ENCODE measurements at regions not wholly inside any gene's neighbourhood (a gene's known extent, or its start where the extent isn't known, plus 50 kb on each side); places are given as distances from the start of the nearest gene placed in this dataset.
"Not testable (repeated sequence)": the region's sequence is repeated elsewhere in the genome, so short reads cannot be mapped to it uniquely, and the experiment has no call there.

DNA sequence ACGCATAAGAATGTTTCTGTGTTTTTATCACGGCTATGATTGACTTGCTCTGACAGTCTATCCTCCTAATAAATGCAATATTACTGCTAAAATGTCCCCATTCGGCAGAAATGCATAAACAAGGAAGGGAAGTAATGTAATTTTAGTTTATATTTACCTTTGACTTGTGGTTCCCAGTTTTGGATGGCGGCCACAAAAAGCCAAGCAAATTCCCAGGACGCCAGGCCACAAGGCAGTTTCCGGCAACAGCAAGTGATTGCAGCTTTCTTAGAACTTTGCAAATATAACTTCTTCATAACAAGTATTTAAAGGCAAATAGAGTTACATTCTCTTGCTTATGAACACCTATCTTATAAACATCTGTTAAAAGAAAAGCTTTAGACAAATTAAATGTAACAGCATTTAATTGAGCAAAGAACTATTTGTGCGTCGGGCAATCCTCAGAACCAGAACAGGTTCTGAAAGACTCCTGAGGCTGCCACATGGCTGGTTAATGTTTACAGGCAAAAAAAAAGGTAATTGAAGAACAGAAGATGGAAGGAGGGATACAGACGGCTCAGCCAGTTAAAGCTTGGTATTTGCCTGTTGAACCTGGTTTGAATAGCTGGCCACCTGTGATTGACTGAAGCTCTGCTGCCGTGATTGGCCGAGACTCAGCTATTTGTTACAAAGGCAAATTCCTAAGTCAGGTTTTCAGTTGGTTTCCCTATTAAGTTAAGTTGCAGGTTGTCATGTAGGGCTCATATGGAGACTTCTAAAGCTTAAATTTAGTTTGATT, 80.8 kb downstream of the C21orf91 start:
- DNase-seq (ENCODE audit: low read depth in 2 of 3, low spot score in 2 of 3), result no peak

DNA sequence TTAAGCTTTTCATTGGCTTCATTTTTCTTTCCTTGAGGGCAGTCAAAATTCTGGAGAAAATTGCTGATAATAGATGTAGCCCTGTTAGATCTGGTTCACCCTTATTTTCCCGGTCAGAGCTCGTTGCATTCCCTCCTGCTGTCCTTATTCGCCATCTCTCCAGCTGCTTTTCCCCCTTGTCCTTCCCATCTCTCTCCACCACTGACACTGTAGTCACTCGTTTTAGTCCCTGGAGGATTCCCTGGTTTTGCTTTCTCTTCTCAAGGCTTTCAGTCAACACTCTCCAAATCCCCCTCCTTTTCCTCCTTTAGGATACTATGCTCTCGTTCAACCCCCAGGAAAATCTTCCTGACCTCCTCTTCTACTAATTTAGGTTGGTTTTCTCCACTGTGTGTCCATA, 83.1 kb downstream of the C21orf91 start:
- no peak for DNase-seq (ENCODE audit: low read depth in 2 of 3, low spot score in 2 of 3)

DNA sequence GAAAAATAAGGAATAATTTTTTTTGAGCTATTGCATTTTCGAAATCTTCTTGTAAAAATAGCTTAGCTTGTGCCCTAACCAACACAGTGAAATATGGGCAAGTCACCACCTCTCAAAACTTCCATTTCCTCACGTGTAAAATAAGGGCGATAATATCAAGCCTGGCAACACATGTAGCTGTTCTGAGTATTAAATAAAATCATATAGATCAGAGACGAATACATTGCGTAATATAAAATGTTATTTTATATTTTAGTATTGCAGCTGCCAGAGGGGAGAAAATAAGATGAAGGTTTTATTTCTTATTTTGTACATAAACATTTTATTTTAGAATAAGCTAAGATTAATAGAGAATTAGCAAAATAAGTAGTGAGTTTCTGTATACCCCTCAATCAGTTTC, 85.9 kb downstream of the C21orf91 start:
- no peak for DNase-seq (ENCODE audit: low read depth in 2 of 3, low spot score in 2 of 3)

DNA sequence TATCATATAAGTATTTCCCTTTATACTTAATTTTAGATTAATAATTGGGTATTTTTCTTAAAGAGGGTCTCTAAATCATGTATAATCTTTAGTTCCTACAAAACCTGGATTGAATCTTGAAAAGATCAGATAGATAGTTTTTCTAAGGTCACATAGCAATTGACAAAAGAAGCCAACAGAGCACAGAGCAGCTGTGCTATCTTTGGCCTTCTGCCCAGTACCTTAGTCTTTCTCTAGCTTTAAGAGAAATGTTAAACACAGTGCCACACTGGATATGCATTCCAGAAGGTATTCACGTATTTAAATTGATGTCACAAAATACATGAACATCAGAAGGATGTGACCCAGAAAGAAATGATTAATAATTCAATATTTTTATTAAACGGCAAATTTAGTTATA, 86.8 kb downstream of the C21orf91 start:
- DNase-seq (ENCODE audit: low read depth in 2 of 3, low spot score in 2 of 3), result no peak

DNA sequence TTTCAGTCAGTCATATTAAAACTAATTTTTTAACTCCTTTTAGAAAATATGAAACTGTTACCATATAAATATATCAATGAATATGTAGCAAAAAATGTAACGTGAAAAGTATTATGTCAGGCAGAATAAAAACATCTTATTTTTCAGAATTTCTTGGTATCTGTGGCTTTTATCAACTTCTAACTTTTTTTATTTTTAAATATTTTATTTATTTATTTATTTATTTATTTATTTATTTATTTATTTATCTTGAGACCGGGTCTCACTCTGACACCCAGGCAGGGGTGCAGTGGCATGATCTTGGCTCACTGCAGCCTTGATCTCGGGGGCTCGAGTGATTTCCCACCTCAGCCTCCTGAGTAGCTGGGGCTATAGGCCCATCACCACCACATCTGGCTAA, 87.6 kb downstream of the C21orf91 start:
- DNase-seq (ENCODE audit: low read depth in 2 of 3, low spot score in 2 of 3), result no peak

DNA sequence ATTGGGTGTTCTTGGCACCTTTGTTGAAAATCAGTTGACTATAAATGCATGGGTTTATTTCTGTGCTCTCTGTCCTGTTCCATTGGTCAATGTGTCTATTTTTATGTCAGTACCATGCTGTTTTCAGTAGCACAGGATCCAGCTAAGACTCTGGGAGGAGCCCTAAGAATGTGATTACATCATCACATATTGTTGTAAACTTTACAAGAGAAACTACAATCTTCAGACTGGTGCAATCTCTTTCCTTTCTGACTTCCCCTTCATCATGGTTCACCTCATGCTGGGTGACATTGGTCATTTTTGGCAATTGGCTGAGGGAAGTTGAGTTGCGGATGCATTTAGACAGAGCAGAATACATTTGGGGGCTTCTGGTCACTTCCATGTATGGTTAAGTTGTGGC, 88.4 kb downstream of the C21orf91 start:
- peak in 1 of 3 donors; percentile 47 for DNase-seq (ENCODE audit: low read depth in 2 of 3, low spot score in 2 of 3)

DNA sequence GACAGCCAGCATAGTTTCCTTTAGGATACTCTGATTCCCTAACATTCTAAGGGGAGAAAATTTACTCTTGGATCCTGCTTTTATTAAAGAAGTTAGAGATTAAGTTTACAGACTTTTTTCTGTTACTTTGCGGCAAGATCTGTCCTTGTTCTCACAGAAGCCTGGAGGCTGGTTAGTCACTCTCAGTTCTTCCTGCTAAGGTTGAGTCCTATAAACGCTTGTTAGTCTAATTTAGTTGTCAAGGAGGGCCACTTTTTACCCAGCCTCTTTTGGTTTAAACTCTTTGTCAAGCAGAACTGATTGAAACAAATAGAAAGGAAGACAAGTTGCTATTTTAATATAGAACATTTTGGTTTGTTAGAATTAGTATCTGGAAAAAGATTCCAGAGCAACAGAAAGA, 89.7 kb downstream of the C21orf91 start:
- DNase-seq (ENCODE audit: low read depth in 2 of 3, low spot score in 2 of 3), result no peak

DNA sequence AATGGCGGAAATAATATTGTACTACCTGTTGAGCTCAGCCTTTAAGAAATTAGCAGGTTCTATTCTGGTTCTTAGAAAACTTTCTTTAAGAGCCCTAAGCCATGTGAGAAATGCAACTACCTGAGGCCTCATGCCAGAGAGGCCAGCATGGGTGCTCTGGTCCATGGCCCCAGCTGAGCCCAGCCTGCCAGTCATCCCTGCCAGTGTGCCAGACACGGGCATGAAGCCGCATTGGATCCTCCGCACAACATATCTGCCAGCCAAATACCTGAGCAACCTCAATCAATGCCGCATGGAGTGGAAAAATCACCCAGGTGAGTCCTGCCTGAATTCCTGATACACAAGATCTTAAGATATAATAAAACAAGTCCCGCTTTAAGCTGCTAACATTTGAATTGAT, 91.8 kb downstream of the C21orf91 start:
- DNase-seq (ENCODE audit: low read depth in 2 of 3, low spot score in 2 of 3), result no peak

DNA sequence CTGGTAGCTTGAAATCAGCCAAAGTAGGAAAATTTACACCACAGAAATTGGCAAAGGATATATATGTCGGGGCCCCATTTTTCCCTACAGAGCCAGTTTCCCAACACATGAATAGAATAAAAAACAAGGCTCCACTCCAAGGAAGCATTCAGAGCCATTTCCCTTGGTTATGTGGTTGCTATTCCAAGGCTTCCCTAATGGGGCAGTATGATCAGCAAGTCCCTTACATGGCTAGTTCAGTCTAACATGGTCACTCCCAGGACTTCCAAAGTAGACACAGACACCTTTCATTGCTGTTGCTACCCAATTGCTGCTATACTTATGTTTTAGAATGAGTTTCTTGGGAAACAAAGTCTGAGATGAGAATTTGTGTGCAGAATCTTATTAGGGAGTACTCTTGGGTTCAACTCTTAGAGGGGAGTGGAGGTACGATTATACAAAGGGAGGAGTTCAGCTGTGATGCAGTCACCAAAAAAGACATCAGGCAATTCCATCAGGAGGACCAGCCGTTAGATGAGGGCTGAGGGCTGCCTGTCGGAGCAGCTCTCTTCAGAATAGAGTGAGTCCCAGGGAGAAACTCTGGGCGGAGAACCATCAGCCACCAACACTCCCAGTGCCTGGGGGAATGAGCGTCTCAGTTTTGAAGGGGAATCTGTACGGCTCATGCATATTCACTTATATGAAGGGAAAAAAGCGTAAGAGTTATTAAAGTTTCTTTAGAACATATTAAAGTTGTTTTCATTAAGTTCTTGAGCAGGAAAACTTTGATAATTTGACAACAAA, 92.9 kb downstream of the C21orf91 start:
- DNase-seq (ENCODE audit: low read depth in 2 of 3, low spot score in 2 of 3), result no peak

DNA sequence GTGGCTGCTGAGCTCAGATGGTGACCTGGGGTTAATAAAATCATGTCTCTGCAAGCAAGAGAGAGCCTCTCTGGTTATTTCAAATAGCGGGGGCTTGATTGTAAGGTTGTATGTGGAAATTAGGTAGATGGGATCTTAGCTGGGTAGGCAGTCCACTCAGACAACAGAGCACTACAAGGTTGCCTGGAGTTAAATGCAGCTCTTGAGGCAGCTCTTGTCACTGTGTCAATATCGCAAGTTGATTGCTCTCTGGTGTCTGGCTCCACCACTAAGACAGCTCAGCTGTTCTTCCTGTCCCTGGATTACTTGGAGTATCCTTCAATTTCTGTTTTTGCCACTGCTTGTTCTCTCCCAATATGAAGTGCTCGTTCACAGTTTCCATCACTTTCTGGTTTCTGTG, 93.8 kb downstream of the C21orf91 start:
- DNase-seq (ENCODE audit: low read depth in 2 of 3, low spot score in 2 of 3), result no peak

DNA sequence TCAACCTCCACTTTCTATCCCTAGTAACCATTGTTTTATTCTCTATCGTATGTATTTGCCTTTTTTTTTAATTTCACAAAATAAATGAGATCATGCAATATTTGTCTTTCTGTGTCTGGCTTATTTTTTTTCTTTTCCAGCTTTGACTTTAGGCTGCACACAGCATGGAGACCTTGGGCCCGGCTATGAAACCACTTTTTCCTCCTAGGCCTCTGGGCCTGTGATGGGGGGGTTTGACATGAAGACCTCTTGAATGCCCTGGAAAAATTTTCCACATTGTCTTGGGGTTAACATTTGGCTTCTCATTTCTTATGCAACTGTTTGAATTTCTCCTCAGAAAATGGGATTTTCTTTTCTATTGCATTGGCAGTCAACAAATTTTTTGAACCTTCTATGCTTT, 100.2 kb upstream of the BTG3 start:
- DNase-seq (ENCODE audit: low read depth in 2 of 3, low spot score in 2 of 3), result no peak

DNA sequence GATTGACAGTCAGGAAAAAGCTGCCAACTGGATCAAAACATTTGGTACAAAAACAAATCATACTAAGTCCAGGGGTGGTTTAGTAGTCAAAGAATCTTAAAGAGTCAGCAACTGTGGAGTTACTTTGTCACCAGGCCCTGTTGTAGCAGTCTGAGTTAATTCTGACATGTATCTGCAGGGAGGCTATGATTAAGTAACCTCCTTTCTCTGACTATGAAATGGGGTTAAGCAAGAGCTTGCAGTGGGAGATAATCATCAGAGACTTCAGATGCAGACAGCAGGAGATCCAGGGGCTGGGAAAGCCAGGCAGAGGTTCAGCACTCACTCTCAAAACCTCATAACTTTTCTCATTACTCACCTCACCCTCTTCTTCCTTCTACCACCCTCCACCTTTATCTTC, 99.2 kb upstream of the BTG3 start:
- no peak for DNase-seq (ENCODE audit: low read depth in 2 of 3, low spot score in 2 of 3)

DNA sequence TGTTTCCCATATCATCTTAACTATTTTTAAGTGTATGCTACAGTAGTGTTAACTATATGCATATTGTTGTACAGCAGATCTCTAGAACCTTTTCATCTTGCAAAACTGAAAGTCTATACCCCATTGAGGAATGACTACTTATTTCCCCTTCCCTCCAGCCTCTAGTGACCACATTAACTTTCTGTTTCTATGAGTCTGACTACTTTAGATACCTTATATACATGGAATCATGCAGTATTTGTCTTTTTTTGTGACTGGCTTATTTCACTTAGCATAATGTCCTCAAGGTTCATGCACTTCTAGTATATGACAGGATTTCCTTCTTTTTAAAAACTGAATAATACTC, 96.5 kb upstream of the BTG3 start:
- DNase-seq (ENCODE audit: low read depth in 2 of 3, low spot score in 2 of 3), result no peak

DNA sequence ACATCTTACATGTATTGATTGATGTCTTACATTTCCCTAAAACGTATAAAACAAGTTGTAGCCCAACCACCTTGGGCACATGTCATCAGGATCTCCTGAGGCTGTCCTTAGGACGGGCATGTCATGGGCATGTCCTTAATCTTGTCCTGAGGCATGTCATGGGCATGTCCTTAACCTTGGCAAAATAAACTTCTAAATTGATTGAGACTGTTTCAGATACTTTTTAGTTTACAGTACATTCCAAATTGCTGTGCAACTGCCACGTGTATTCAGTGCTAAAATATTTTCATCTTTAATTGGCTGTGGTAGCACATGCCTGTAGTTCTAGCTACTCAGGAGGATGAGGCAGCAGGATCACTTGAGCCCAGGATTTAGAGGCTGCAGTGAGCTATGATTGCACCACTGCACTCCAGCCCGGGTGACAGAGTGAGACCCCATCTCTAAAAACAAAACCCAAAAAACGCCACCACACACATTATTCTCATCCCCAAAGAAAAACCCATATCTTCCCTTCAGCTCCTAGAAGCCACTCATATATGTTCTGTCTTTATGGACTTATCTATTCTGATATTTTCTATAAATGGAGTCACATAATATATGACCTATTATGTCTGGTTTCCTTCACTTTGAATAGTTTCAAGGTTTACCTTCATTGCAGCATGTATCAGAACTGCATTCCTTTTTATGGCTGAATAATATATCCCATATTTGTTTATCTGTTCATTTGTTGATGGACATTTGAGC, 96.0 kb upstream of the BTG3 start:
- no peak for DNase-seq (ENCODE audit: low read depth in 2 of 3, low spot score in 2 of 3)

DNA sequence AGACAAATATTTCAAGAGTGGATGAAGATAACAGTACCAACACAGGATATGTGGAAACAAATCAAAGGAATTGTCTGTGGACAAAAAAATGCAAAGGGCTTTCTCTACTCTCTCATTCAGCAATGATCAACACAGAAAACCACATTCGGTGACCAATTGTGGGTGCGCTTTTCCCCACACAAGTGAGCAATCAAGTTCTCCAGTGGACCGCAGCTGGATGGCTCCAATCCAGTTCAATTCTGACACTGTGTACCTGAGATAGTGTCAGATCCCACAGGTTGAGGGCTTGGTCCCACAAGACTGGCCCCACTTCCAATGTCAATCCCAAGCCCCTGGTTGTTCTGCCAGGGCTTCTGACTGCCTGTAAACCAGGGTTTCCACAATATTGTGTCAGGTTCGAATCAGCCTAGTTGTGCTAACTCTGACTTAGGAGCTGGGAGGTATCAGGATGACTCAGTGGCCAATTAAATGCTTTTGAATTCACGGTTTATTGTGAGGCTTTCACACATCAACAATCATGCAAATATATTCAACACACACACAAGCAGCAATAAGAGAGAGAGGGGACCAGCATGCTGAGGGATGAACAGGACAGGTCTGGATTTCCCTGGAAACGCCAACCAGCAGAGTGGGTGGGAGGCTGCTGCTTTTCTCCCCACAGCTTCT, 87.0 kb upstream of the BTG3 start:
- DNase-seq (ENCODE audit: low read depth in 2 of 3, low spot score in 2 of 3), result no peak

DNA sequence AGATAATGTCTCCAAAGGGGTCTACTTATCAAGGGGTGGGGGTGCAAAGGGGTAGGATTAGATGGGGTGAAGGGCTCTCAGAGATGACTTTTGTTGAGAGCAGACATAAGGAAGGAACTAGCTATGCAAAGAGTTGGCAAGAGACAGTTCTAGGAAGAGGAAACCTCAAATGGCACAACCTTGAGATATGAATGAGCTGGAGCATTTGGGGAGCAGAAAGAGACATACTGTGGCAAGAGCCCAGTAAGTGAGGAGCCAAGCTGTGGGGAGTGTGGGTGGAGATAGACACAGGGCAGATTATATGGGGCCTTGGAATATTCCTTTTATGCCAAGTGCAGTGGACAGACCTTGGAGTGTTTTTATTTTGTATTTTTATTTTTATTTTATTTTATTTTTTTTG, 84.8 kb upstream of the BTG3 start:
- peak in 1 of 3 donors; percentile 24 for DNase-seq (ENCODE audit: low read depth in 2 of 3, low spot score in 2 of 3)

DNA sequence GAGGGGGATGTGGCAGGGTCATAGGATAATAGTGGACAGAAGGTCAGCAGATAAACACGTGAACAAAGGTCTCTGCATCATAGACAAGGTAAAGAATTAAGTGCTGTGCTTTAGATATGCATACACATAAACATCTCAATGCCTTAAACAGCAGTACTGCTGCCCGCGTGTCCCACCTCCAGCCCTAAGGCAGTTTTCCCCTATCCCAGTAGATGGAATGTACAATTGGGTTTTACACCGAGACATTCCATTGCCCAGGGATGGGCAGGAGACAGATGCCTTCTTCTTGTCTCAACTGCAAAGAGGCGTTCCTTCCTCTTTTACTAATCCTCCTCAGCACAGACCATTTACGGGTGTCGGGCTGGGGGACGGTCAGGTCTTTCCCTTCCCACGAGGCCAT, 81.7 kb upstream of the BTG3 start:
- DNase-seq (ENCODE audit: low read depth in 2 of 3, low spot score in 2 of 3), result not testable (repeated sequence)

DNA sequence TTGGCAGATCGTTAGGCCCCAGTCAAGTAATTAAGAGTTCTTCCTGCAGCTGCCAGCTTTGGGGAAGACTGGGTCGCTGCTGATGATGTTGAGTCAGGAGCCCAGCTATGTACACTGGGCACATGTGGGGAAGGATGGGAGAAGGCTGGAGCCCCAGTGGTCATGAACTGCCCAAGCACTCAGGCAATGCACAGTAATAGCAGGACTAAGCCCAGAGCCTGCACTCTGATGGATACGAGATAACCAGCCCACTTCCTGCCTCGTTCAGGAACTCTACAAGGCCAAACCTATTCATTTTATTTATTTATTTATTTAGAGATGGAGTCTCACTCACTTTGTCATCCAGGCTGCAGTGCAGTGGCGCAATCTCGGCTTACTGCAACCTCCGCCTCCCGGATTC, 81.1 kb upstream of the BTG3 start:
- DNase-seq (ENCODE audit: low read depth in 2 of 3, low spot score in 2 of 3), result peak in 1 of 3 donors; percentile 50

DNA sequence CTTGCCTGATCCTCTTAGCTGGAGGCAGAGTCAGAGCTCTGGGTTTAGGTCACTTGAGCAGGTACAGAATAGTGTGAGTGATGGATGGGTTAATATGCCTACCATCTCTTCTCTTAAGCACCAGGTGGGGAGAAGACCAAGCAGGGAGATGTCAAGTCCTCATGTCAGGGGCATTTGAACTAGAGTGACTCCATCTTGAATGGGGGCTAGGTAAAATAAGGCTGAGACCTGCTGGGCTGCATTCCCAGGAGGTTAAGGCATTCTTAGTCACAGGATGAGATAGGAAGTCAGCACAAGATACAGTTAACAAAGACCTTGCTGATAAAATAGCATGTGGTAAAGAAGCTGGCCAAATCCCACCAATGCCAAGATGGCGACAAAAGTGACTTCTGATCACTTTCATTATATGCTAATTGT, 77.4 kb upstream of the BTG3 start:
- DNase-seq (ENCODE audit: low read depth in 2 of 3, low spot score in 2 of 3), result no peak

DNA sequence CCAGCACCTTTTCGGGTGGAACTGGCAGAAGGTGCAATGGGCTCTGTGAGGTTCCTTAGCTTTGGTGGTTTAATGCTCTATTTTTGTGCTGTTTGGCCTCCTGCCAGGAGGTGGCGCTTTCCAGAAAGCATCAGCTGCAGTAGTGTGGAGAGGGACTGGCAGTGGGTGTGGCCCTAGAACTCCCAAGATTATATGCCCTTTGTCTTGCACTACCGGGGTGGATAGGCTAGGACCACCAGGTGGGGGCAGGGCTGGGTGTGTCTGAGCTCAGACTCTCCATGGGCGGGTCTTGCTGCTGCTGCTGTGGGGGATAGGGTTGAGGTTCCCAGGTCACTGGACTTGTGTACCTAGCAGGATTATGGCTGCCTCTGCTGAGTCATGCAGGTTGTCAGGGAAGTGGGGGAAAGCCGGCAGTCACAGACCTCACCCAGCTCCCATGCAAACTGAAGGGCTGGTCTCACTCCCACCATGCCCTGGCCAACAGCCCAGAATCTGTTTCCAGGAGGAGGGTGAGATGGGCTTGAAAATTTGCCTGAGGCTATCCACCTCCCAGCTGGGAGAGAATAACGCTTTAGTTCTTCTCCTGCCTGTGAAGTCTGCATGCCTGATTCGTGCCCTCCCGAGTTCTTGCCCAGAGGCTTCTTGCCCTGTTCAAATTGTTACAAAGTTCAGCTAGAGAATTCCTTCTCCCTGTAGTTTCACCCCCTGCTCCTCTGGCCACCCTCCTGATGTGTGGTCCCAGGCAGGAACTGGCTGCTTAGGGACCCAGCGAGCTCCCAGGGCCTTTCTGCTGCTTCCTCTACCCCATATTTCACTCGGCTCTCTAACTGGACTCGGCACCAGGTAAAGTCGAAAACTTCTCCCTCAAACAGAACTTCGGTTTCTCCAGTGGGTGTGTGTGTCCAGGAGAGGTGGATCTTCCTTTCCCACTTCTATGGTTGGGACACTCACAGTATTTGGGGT, 76.5 kb upstream of the BTG3 start:
- DNase-seq (ENCODE audit: low read depth in 2 of 3, low spot score in 2 of 3), result peak; percentile 5 to 66 (median 58)
